NT2/D1 (cell line): ENCODE measurements at regions not wholly inside any gene's neighbourhood (a gene's known extent, or its start where the extent isn't known, plus 50 kb on each side); places are given as distances from the start of the nearest gene placed in this dataset.

Experiments used
- SUZ12 ChIP-seq: IDR thresholded peaks from 2 replicates; pipeline ENCODE4 v1.6.1; 2011; ENCODE audit not compliant: insufficient read length, insufficient read depth; ENCODE audit errors: extremely low read depth
- YY1 ChIP-seq: IDR thresholded peaks from 2 replicates; pipeline ENCODE4 v1.6.1; 2011; ENCODE audit not compliant: insufficient read length, insufficient read depth
- ZNF274 ChIP-seq: IDR thresholded peaks from 2 replicates; pipeline ENCODE4 v1.6.1; 2011; ENCODE audit warnings: mild to moderate bottlenecking, low read depth, low read length

GRCh38 chr6:143594647-143595046 lies 83.1 kb upstream of the PHACTR2 start:
- no peak for TF ChIP-seq YY1
- no peak for TF ChIP-seq ZNF274
- no peak for TF ChIP-seq SUZ12
